HG02763 (cell line): ENCODE measurements at regions not wholly inside any gene's neighbourhood (a gene's known extent, or its start where the extent isn't known, plus 50 kb on each side); places are given as distances from the start of the nearest gene placed in this dataset.
"Not testable (repeated sequence)": the region's sequence is repeated elsewhere in the genome, so short reads cannot be mapped to it uniquely, and the experiment has no call there.

ENCODE experiments used
- ATAC-seq: cut with Tn5 transposase; IDR thresholded peaks from one replicate; pipeline ENCODE4 v1.9.1; 2021; ENCODE audit warnings: mild to moderate bottlenecking, moderate library complexity; ENCODE audit not compliant: unreplicated experiment

- ATAC-seq = no peak
These were observed 119.8 kb upstream of the SPAG17 start for GRCh38 chr1:118304722-118305359.

DNA sequence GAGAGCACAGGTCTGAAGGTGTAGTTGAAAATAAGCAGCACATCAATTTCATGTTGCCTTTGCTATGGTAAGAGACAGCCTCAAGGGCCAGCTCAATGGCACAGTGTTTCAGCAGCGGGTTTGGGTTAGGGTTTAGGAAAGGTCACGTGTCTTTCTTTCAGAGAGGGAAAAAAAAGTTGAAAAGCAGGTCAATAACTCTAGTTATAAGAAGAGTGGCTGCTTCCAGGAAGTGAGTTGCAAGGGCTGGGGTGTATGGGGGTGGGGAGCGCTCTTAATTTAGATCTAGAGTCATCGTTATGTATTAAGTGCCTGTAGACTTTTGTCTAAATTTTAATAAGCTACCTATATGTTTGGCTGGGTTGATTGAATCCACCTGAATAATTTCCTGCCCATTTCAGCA lies 118.5 kb upstream of the SPAG17 start:
- no peak for ATAC-seq

- ATAC-seq = no peak
These were observed 118.0 kb upstream of the SPAG17 start for GRCh38 chr1:118303064-118303463.

DNA sequence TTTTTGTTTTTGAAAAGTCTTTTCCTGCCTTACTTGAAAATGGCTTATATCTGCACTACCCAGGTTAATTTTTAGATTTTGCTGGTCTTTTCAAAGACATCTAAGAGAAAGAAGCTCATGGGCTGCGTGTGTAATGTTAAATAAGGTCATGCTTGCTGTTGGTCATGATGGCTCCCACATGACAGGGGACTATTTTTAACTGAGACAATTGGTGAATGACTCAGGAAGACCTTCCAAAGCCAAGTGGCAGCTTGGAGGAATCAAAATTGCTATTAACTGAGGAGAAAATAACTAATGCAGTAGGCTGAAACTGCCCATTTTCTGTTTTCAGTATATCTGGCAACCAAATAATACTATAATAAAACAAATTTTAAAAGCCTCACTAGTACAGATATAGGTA lies 117.1 kb upstream of the SPAG17 start:
- no peak for ATAC-seq

GRCh38 chr1:118300808-118301207 lies 115.8 kb upstream of the SPAG17 start:
- no peak for ATAC-seq

- no peak for ATAC-seq
These were observed 113.4 kb upstream of the SPAG17 start for GRCh38 chr1:118298397-118298796.

DNA sequence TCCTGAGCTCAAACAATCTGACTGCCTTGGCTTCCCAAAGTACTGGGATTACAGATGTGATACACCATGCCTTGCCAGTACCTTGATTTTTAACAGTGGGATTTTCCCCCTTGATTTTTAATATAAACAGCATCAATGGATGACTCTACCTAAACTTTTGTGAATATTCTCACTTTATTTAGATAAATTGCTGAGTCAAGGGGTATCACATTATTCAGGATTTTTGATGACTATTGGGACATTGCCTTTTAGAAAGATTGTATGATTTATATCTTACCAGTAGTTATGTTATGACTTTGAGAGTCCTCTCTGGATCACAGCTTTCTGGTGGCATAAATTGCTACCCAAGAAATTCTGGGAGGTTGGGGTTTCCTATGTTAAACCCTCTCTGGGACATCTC lies 112.5 kb upstream of the SPAG17 start:
- no peak for ATAC-seq

GRCh38 chr1:118294875-118295642 lies 110.0 kb upstream of the SPAG17 start:
- no peak for ATAC-seq

DNA sequence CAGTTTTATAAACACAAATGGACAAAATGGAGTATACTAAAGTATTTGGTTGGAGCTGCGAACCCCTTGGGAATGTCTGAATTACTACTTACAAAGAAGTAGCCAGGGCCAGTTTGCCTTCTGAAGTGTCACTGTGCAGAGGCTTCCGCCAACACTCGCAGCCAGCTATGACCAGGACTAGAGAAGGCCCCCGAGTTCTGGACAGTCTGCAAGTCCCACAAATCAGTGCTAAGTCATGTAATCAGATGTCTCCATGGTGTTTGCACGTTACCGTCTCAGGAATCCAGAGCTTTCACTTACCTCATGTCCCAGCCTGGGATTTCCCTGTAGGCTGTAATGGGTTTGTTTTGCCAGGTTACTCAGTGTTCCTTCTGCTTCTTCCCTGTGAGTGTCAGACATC lies 106.6 kb upstream of the SPAG17 start:
- ATAC-seq = no peak

GRCh38 chr1:118290571-118290970 lies 105.5 kb upstream of the SPAG17 start:
- ATAC-seq = no peak

DNA sequence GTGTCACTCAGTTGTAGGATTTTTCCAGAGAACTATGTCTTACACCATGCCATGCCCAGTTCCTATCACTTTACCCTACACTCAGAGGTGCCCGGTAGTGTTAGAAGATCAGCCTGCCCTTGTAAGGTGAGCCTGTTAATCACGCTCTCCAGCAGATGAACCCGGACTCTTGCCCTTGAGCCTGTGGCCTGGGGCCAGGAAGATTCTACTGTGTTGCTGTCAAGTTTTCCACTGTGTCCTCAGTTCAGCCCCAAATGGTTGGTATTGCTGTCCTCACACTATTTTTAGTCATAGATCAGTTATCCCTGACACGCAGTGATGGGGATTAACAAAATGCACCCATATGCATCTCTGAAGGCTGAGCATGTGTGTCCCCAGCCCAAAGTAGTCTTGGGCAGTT lies 105.0 kb upstream of the SPAG17 start:
- ATAC-seq = no peak

DNA sequence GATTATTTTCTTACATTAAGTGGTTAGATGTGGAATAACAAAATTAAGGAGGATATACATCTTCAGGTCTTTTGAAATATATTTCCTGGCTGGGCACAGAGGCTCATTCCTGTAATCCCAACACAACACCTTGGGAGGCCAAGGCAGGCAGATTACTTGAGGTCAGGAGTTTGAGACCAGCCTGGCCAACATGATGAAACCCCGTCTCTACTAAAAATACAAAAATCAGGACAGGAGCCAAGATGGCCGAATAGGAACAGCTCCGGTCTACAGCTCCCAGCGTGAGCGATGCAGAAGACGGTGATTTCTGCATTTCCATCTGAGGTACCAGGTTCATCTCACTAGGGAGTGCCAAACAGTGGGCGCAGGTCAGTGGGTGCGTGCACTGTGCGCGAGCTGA lies 95.6 kb upstream of the SPAG17 start:
- not testable (repeated sequence) for ATAC-seq

DNA sequence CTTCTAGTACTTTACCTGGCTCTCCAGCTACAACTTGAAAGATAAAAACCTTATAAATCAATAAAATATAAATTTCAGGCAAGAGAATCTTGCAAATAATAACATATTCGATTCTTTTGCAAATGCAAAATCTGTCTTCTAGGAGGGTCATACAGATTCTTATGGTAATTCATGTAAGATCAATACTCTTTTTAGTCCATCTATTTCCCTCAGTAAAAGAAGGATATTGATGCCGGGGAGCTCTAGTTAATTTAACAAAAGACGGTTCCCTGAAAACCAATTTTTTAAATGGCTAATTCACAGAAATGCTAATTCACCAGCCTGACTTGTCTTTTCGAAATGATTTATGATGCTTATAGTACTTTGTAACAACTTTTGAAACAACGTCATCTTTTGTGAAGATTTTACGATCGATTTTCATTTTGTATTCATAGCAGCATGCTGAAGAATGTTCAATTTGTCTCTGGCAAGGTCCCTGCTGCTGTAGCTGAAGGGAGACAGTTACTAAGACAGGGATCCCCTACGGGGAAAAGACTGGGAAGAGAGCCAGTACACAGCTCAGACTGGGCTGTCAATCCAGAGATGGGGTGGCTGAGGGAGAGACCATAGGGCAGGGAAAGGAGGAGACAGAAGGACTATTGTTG lies 90.6 kb upstream of the SPAG17 start:
- no peak for ATAC-seq

GRCh38 chr1:118272884-118273283 lies 87.9 kb upstream of the SPAG17 start:
- ATAC-seq = no peak

DNA sequence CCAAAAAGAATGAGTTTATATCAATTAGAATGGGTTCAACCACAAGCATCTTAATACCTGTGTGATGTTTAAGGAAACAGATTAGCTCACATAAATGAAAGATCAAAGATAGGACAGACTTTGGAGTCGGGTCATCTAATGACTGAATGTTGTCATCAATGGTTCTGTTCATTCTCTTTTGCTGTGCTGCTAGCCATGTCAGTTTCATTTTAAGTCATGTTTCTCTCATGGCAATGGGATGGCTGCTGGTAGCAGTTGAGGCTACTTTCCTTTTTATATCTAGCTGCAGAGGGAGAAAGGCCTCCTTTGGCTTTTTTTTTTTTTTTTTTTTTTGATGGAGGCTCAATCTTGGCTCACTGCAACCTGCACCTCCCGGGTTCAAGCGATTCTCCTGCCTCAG lies 86.9 kb upstream of the SPAG17 start:
- no peak for ATAC-seq

- no peak for ATAC-seq
These were observed 84.6 kb upstream of the SPAG17 start for GRCh38 chr1:118269598-118269997.

DNA sequence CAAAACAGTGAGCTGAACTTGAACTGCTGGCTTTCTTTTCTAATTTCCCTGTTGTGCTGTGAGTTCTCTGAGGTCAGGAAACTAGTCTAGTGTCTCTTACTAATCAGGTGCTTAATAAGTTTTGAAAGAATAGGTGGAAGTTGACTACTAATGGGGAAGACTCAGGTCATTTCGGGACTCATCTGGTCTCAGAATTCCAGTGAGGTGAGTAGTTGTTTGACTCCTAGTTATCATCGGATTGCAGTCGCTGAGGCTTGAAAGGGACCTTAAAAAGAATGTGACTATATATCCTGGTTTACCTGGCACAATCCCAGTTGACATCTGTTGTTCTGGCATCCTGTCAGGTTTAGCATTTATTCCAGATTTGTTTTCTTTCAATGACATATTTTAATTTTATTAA lies 81.4 kb upstream of the SPAG17 start:
- no peak for ATAC-seq

GRCh38 chr1:118264343-118264742 lies 79.3 kb upstream of the SPAG17 start:
- ATAC-seq = no peak

- no peak for ATAC-seq
These were observed 77.8 kb upstream of the SPAG17 start for GRCh38 chr1:118262865-118263264.

DNA sequence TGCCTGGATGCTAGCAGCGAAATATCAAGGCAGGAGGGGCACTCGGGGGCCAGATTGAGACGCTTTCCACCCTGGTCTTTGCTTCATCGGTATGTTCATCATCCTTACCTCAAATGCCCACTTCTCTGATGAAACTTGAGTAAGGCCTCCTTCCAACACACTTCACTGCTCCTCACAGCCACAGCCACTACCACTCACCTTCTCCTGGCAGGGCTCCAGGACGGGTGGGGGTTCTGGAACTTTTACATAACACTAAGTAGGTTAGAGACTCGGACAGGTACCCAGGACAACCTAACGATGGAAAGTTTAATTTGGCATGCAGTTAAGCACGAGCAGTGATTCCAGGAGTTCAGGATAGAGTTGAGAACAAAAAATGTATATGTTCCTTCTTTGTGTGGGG lies 73.9 kb upstream of the SPAG17 start:
- ATAC-seq = no peak

GRCh38 chr1:118257946-118258345 lies 72.9 kb upstream of the SPAG17 start:
- no peak for ATAC-seq
